Esophagus muscularis mucosa (tissue), 4 donors: ENCODE measurements at regions not wholly inside any gene's neighbourhood (a gene's known extent, or its start where the extent isn't known, plus 50 kb on each side); places are given as distances from the start of the nearest gene placed in this dataset.

Experiments used
- DNase-seq: peaks from one replicate; pipeline ENCODE4 v3.0.0-alpha.2; 2017; ENCODE audit errors: extremely low spot score
- H3K27ac ChIP-seq, 4 donors: fragments of 200-600 bp; sonication (generic); replicated peaks in 1 of 4; 1 replicate in 3 of 4; 2 replicates in 1 of 4; pipeline ENCODE4 v1.5.1; 2016 to 2019; ENCODE audit warnings: mild to moderate bottlenecking in 1 of 4
- H3K27me3 ChIP-seq, 4 donors: fragments of 200-600 bp; sonication (generic); one replicate each; pipeline versions ENCODE4 v1.5.1 to v1.6.0; 2016 to 2019
- H3K36me3 ChIP-seq, 4 donors: fragments of 200-600 bp; sonication (generic); one replicate each; pipeline ENCODE4 v1.5.1; 2016 to 2019
- H3K4me1 ChIP-seq, 4 donors: fragments of 200-600 bp; sonication (generic); one replicate each; pipeline ENCODE4 v1.5.1; 2016 to 2019
- H3K4me3 ChIP-seq, 4 donors: fragments of 200-600 bp; sonication (generic); 1 replicate in 2 of 4; 2 replicates in 2 of 4; pipeline ENCODE4 v1.5.1; 2016 to 2019; ENCODE audit warnings: mild to moderate bottlenecking in 4 of 4, moderate library complexity in 1 of 4
- H3K9me3 ChIP-seq, 4 donors: fragments of 200-600 bp; sonication (generic); 1 replicate in 3 of 4; 2 replicates in 1 of 4; pipeline ENCODE4 v1.5.1; 2016 to 2019
- CTCF ChIP-seq, 3 experiments: fragments of 200-600 bp in 2 of 3; fragments of 450-650 bp in 1 of 3; sonication (generic) in 2 of 3; IDR thresholded peaks; one replicate each; pipeline ENCODE4 v1.5.1; 2017 to 2019; ENCODE audit warnings: antibody characterized with exemption in 3 of 3, mild to moderate bottlenecking in 2 of 3, moderate library complexity in 1 of 3
- EP300 ChIP-seq: sonication (generic); formaldehyde crosslinking; IDR thresholded peaks from one replicate; pipeline ENCODE4 v1.6.1; 2017; ENCODE audit warnings: antibody characterized with exemption
- POLR2A ChIP-seq: fragments of 450-650 bp; IDR thresholded peaks from one replicate; pipeline ENCODE4 v1.6.1; 2017; ENCODE audit warnings: antibody characterized with exemption, moderate library complexity, mild to moderate bottlenecking, low read depth
- POLR2AphosphoS5 ChIP-seq, 2 donors: sonication (generic); formaldehyde crosslinking; IDR thresholded peaks; one replicate each; pipeline ENCODE4 v1.6.1; 2017; ENCODE audit warnings: antibody characterized with exemption in 2 of 2
- WGBS: methylation state at CpG from one replicate; pipeline ENCODE4 v1.1.5; 2018; 5-methylcytosine and 5-hydroxymethylcytosine counted together
- intact Hi-C: fragments of 100-400 bp; cut with DNase I; formaldehyde crosslinking; loops from one replicate; pipeline ENCODE4 v1.15.1; 2023

GRCh38 chr12:9387450-9387849, 179.3 kb upstream of the PZP start:
- no peaks in the 10 kb centered on the region for H3K9me3 ChIP-seq
- no peaks in the 10 kb centered on the region for H3K4me1 ChIP-seq
- no peak overlapping the region for H3K27ac ChIP-seq
- intact Hi-C loops, result no loop called here
- no peaks in the 10 kb centered on the region for H3K27me3 ChIP-seq
- TF ChIP-seq CTCF (IDR thresholded peaks at IDR 0.05), result no peak
- TF ChIP-seq EP300, result no peak
- TF ChIP-seq POLR2A, result no peak
- TF ChIP-seq POLR2AphosphoS5 (IDR thresholded peaks at IDR 0.05), result no peak
- WGBS, result 56% methylated on average over 2 of the region's 2 CpGs
- no peaks in the 10 kb centered on the region for H3K36me3 ChIP-seq
- H3K4me3 ChIP-seq, result no peak overlapping the region
- DNase-seq, result no peak

- H3K27ac ChIP-seq, result no peak overlapping the region
- TF ChIP-seq CTCF (IDR thresholded peaks at IDR 0.05) (no peak), POLR2A (no peak), POLR2AphosphoS5 (IDR thresholded peaks at IDR 0.05) (no peak), EP300 (no peak)
- intact Hi-C loops, result no loop called here
- no peaks in the 10 kb centered on the region for H3K36me3 ChIP-seq
- H3K4me1 ChIP-seq, result no peaks in the 10 kb centered on the region
- WGBS, result 57% methylated on average over 4 of the region's 4 CpGs
- DNase-seq, result no peak
- no peaks in the 10 kb centered on the region for H3K27me3 ChIP-seq
- H3K9me3 ChIP-seq, result no peaks in the 10 kb centered on the region
- H3K4me3 ChIP-seq, result no peak overlapping the region
Observed at GRCh38 chr12:9383585-9383984, 175.4 kb upstream of the PZP start.

GRCh38 chr12:9381619-9382018, 173.4 kb upstream of the PZP start:
- H3K27me3 ChIP-seq, result no peaks in the 10 kb centered on the region
- DNase-seq, result no peak
- intact Hi-C loops, result no loop called here
- no peak for TF ChIP-seq POLR2AphosphoS5 (IDR thresholded peaks at IDR 0.05)
- no peak for TF ChIP-seq CTCF (IDR thresholded peaks at IDR 0.05)
- no peak for TF ChIP-seq POLR2A
- no peak for TF ChIP-seq EP300
- no peaks in the 10 kb centered on the region for H3K4me1 ChIP-seq
- WGBS, result 67% methylated on average over 2 of the region's 2 CpGs
- H3K36me3 ChIP-seq, result no peaks in the 10 kb centered on the region
- H3K27ac ChIP-seq, result no peak overlapping the region
- H3K4me3 ChIP-seq, result no peak overlapping the region
- H3K9me3 ChIP-seq, result no peaks in the 10 kb centered on the region

- 91% methylated on average over 4 of the region's 4 CpGs for WGBS
- no peak for TF ChIP-seq POLR2A
- no peak for TF ChIP-seq EP300
- TF ChIP-seq POLR2AphosphoS5 (IDR thresholded peaks at IDR 0.05), result no peak
- TF ChIP-seq CTCF (IDR thresholded peaks at IDR 0.05), result no peak
- intact Hi-C loops, result no loop called here
- H3K27ac ChIP-seq, result no peak overlapping the region
- H3K4me3 ChIP-seq, result no peak overlapping the region
- DNase-seq, result no peak
- H3K36me3 ChIP-seq, result no peaks in the 10 kb centered on the region
- no peaks in the 10 kb centered on the region for H3K4me1 ChIP-seq
- no peaks in the 10 kb centered on the region for H3K9me3 ChIP-seq
- H3K27me3 ChIP-seq, result no peaks in the 10 kb centered on the region
Observed at GRCh38 chr12:9380650-9381049, 172.5 kb upstream of the PZP start.

- Histone ChIP-seq H3K27ac (no peak overlapping the region), H3K4me3 (no peak overlapping the region), H3K27me3 (no peaks in the 10 kb centered on the region), H3K9me3 (no peaks in the 10 kb centered on the region), H3K36me3 (no peaks in the 10 kb centered on the region), H3K4me1 (no peaks in the 10 kb centered on the region)
- DNase-seq, result no peak
- 85% methylated on average over 10 of the region's 11 CpGs for WGBS
- intact Hi-C loops, result no loop called here
- TF ChIP-seq POLR2AphosphoS5 (IDR thresholded peaks at IDR 0.05) (no peak), POLR2A (no peak), EP300 (no peak), CTCF (IDR thresholded peaks at IDR 0.05) (no peak)
Observed at GRCh38 chr12:9379023-9379742, 171.0 kb upstream of the PZP start.
